GM19239 (cell line): ENCODE measurements at regions not wholly inside any gene's neighbourhood (a gene's known extent, or its start where the extent isn't known, plus 50 kb on each side); places are given as distances from the start of the nearest gene placed in this dataset.

Experiments used
- DNase-seq: peaks from one replicate; pipeline ENCODE4 v3.0.0; 2011; ENCODE audit warnings: low spot score; ENCODE audit not compliant: insufficient read length
- FAIRE-seq: peaks from 2 replicates; lab custom pipeline; 2011; peaks lifted over from hg19 to GRCh38; lab: Jason Lieb, UNC

GRCh38 chr4:147396105-147396504, 84.8 kb upstream of the EDNRA start:
- DNase-seq (no peak), FAIRE-seq (no peak)

DNA sequence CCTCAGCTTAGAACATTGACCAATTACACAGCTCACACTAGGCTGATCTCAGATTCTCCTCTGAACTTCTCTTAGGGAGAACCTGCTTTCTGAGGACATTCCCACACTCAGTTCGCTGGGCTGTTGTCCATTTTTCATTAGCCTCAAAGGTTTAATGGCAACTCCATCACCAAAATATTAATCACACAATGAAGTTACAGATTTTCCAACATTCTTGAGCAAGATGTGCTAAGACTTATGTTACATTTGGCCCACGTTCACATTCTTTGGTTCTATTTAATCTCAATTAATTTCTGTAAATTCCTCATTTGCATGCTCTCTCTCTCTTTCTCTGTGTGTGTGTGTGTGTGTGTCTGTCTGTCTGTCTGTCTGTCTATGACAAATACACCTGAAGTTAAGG, 82.3 kb upstream of the EDNRA start:
- DNase-seq (no peak), FAIRE-seq (no peak)

DNA sequence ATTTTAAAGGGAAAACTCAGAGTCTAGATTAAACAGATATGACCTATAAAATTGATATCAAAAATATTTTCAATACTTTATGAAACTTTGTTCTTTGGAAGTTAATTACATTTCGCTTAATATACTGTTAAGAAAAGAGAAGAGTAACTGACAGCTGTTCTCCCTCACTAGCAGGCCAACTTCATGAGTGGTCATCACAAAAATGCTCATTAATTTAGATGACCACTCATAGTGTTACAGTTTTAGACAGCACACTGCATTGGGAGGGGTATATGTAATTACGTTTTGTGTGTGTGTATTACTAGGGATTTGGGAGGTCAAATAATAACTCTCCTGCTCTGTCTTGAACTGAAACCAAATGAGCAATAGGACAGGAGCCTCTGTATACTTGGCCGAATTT, 80.2 kb upstream of the EDNRA start:
- DNase-seq (no peak), FAIRE-seq (no peak)

DNA sequence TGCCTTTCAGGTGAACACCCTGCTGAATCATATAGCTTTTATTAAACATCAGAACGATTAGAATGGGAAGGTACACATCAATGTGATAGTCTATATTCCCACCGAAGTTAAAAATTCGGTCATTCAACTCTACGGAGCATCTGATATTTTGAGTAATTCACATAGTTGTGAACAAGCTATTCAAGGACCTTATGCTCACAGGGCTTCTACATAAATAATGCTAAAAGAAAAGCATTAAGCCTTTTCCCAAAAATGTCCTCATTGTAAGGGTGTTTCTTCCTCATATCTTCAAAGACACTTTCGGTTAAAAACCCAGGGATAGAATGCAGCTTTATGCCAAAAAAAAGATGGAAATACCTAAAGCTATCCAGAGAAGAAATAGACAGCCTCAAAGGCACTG, 79.7 kb upstream of the EDNRA start:
- DNase-seq (no peak), FAIRE-seq (no peak)

DNA sequence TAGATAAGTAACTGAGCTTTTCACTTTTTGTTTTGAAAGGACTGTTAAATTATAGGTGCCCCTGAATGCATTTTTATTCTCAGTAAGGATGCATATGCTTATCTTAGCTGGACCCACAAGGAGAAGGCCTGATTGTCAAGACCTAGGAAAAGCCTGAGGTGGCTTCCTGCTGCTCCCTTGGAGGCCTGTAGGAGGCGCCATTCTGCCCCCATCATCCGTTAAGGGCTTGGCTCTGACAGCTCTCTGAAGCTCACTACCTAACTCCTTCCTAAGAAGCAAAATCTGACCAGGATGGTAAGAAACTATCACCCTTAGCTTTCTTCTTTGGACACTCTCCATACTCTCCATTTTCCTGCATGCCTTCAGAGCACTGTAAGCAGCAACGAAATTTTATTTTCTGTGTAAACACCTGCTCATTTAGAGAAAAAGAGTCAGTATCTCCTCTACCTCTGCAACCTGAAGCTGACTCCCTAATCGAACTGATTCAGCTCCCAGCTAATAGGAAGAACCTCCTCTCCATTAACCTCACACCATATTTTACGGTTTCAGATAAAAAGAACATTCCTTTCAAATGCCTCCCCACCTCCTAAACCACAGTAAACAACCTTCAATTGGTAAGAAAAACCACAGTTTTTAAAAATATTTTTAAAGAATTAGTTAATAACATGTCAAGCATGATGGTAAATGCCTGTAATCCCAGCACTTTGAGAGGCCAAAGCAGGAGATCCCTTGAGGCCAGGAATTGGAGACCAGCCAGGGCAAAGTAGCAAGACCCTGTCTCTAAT, 73.4 kb upstream of the EDNRA start:
- DNase-seq (no peak), FAIRE-seq (no peak)

- no peak for DNase-seq
- no peak for FAIRE-seq
Observed at GRCh38 chr4:147408189-147408588, 72.7 kb upstream of the EDNRA start.

- no peak for FAIRE-seq
Observed at GRCh38 chr4:147409350-147409749, 71.5 kb upstream of the EDNRA start.

DNA sequence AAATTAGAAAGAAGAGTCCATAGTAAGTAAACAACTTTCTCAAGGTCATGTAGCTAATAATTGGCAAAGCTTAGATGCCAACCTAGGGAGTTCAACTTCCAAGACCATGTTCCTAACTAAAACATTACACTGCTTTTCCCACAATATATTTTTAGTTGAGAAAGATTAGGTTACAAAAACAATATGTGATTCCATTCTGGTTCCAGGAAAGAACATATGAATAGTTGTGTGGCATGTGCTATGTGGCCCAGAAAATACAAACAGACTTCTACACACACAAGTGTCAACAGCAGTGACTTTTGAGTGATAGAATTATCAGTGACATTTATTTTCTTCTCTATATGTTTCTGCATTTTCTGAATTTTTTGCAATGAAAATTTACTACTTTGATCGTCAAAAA, 62.7 kb upstream of the EDNRA start:
- FAIRE-seq = no peak
- no peak for DNase-seq

More at GRCh38 chr4:147409350-147409749, 71.5 kb upstream of the EDNRA start:
- no peak for DNase-seq

- DNase-seq = no peak
- no peak for FAIRE-seq
Observed at GRCh38 chr4:147421456-147421855, 59.4 kb upstream of the EDNRA start.

- DNase-seq (no peak), FAIRE-seq (no peak)
Observed at GRCh38 chr4:147423229-147423628, 57.7 kb upstream of the EDNRA start.

DNA sequence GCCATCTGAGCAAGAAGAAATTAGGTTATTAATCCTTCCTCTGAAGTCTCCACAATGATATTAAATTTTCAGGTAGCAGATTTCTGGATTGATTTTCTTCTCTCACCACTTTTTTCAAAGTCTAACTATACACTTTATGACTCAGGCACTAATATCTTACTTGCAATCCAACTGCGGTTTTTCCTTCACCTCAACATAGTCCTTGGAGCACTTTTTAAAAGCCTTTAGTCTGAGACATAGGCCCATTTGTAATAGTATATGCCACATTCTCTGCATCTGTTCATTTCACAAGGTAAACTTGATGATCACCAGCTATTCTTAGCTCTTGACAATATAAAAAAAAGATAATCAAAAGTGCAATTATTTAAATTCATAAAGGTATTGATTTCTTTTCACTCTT, 55.9 kb upstream of the EDNRA start:
- DNase-seq = no peak
- FAIRE-seq = no peak

DNA sequence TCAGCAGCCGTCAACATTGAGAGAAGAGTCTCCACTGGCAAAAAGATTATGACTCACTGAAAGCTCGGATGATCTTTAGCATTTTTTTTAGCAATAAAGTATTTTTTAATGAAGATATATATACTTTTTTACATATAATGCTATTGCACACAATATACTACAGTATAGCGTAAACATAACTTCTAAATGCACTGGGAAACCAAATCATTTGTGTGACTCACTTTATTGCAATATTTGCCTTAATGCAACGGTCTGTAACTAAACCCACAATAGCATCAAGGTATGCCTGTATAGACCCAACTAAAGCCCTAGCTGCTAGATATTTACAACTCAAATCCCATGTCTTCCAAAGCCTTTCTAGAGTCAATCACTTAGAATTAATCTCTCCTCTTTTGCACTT, 52.3 kb upstream of the EDNRA start:
- FAIRE-seq = no peak

DNA sequence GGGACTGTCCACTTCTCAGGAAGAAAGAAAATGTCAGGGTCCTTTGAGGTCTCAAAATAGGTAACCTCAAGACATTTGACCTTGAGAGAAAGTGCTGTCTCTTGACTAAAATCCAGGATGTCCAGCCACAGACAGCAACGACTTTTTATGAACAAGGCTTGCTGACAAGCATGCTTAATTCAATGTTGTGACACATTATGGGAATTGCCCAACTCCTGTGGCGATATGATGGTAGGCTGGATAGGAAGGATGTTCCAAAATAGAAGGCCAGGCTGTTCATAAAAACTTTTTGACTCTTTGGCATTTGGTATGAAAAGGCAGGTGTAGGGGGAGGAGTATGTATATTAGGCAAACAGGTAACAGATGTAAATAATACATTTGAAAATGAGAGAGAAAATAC, 50.8 kb upstream of the EDNRA start:
- FAIRE-seq (no peak), DNase-seq (no peak)

More for the DNA sequence above, 52.3 kb upstream of the EDNRA start:
- DNase-seq = no peak
